HG03159 (cell line): ENCODE measurements at regions not wholly inside any gene's neighbourhood (a gene's known extent, or its start where the extent isn't known, plus 50 kb on each side); places are given as distances from the start of the nearest gene placed in this dataset.

Experiments
- ATAC-seq: cut with Tn5 transposase; IDR thresholded peaks from one replicate; pipeline ENCODE4 v1.9.1; 2021; ENCODE audit warnings: mild to moderate bottlenecking, moderate library complexity; ENCODE audit not compliant: unreplicated experiment

DNA sequence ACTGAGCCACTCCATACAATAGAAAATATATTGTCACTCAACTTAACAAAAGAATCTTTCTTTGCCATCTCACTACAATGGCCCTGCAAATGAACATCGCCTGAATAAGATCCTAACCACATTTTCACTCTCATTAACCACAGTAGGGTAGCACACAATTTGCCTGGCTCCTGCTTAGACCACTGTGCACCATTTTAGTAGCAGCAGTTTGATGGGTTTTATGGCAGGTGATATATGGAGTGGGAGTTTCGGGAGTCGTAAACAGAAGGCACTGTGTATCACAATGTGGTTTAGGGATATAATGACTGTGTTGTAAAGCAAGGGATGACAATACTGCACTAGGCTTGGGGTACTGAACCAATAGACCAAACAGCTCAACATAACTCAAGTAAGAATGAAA is 617.4 kb downstream of the BCL11A start:
- no peak for ATAC-seq

DNA sequence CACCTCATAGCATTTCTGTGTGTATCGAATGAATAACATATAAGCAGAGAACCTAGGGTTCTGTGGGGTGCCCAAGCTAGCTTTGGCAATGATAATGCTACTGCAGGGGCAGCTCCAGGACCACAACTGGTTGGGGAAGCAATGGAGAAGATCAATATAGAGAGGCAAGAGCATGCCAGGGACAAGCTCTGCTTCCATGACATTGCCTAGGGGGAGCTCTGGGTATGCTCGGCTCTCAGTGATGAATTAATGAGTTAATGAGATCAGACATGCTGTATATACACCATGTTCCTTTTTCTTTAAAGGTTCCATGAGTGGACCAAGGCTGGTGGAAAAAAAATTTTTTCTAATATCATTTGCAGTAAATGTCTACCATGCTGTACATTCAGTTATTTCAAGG is 618.4 kb downstream of the BCL11A start:
- no peak for ATAC-seq

DNA sequence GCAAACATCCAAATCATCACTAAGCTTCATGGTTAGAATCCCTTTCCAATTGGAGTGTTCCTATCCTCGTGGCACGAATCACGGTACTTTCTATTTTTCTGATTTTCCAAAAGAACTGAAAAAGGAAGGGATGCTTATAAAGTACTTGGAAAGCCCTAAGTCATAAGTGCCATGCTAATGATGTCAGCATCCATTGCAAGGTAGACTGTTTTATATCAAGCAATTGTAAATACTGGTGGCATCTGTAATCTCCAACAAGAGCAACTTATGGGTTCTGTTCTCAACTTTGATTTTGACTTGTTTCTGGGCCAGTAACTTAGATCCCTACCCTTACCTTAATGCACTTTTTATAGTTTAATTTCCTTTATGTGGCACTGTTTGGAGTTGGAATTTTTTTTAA is 619.5 kb downstream of the BCL11A start:
- no peak for ATAC-seq

DNA sequence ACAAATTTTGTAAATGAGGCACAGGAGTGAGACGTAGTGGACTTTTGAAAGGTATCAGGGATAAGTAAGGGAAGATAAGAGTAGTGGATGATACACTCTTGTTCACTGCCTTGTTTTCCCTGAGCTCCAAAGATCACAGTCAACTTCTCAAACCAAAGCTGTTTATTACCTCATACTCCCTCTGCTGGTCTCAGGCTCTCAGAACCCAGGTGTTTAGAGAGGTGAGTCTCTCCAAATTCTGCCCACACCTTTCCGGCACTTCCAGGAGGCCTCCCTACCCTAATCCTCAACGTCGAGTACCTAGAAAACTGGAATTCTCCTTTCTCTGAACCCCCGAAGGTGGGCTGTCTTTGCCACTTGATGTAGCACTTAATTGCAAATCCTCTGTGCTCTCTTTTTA is 621.1 kb downstream of the BCL11A start:
- no peak for ATAC-seq

DNA sequence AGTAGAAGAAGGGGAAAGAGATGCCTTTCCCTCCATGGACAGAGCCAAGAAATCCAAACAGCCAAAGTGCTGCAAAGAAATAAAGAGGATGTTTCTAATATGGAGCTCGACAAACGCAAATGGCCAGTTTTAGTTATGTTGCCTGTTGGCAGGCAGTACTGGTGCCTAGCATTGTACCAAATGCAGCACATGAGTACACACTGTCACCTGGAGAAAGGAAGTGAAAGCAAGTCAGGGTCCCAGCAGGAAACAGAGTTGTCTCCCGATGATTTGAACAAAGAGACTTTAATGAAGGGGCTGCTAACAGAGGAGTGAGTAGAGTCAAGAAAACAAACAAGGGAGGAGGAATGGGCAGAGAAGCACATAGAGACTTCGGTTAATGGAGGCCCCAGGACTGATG is 623.0 kb downstream of the BCL11A start:
- no peak for ATAC-seq

DNA sequence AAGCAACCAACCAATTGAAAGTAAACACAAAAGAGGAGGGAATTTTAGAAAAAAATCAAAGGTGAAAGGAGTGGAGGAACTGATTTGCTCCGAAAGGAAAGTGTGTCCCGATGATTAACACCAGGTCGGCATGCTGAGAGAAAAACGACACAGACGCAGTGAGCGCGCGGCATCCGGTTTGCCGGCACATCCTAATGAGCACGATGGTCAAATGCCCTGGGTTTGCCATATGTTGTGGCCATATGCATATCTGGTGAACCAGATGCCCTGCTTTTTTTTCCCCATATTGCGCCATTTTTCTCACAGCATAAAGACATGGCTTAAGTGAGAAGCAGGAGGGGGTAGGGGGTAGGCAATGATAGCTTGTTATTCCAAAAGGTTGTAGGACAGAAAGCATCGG is 626.7 kb downstream of the BCL11A start:
- ATAC-seq: no peak

DNA sequence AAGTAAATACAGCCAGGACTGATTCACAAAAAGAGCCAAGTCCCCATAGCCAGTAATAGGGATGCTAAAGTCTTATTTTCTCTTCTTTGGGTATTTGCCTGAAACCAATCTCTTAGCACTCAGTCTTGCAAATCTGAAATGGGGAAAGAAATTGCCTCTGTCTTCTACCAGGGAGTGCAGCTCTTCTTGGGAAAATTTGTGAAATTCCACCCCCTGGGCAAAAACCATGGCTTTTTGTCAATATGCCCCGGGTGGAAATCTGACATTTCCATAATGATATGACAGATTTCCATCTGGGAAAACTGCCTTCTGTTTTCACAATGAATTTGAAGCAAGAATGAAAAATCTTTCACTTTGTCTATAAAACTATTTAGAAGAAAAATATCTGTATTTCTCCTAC is 628.1 kb downstream of the BCL11A start:
- no peak for ATAC-seq

DNA sequence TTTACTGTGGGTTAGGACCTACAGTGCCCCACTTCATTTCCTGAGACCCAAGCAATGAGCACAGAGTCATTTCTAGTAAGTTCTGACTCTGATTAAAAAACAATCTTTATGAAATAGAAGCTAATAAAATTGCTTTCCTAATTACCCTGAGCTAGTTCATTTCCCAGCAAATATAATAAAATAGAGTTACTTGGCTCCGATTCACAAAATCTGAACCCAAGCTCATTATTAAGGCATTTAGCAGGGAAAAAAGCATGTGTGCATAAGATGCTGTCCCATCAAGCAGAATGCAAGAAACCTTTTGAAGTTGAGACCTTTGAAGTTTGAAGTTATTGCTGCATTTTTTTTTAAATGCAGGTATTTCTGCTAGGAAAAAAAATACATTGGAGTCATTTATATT is 629.1 kb downstream of the BCL11A start:
- ATAC-seq: no peak

DNA sequence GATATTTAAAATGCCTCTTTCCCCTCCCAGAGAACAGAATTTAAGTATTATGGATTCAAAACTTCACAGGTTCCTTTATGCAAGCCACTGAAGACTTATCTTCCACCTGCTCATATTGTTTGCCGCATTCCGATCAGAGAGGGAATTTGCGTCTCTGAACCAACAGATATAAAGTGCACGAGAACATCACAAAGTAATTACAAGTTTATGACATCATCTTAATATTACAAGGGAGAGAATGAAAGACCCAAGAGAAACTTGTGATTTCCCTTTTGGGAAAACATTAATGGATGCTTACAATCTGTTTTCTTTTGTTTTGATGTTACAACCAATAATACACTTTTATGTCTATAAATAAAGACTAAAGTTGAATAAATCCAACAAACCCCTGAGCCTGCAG is 631.0 kb downstream of the BCL11A start:
- no peak for ATAC-seq

DNA sequence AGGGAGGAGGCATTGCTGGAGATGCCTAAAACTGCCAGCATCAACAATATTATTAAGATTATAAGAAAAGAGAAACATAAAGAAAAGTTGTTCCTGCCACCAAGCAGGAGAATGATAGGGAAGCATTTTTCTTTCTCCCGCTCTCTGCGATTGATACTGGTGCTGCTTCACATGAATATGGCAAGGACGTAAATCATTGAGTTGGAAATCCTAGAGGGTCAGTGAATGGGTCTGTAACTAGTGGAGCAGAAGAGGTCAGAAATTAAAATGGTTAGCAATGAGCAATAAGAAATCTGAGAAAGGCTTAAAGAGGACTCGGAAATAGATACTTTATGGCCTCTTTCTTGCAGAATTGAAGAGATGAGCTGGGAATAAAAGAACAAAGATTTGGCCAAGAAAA is 631.7 kb downstream of the BCL11A start:
- no peak for ATAC-seq

DNA sequence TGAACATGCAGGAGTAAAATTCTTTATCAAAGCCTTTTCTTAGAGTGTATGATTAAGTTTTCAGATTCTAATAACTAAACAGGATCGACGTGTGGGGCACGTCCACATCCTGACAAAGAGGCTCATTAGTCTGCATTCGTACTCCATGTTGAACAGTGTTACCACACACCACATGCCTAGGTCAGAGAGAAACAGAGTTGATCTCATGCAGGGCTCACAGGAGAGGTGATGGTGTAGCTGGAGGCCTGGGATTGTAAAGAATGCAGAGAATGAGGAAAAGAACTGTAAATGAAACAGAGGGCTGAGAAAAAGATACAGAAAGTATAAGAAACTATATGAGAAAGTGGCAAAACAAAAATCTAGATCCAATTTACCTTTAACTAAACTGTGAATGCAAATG is 632.5 kb downstream of the BCL11A start:
- no peak for ATAC-seq

DNA sequence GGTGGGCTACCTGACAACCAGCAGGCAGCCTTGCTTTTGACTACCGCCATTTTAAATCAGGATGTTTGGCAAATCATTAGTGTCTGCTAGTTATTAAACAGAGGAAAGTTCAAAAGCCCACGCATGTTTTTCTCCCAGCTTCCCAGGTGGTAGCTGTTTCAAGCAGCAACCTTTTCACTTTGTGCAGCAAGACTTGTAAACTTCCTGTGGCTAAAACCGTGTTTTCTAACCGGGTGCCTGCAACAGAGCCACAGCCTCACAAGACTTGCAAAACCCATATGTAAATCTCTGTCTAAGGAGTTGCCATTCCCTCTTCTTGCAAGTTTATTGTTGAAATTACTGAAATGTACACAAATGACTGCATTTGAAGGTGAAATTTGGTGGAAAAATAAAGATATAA is 633.1 kb downstream of the BCL11A start:
- no peak for ATAC-seq

DNA sequence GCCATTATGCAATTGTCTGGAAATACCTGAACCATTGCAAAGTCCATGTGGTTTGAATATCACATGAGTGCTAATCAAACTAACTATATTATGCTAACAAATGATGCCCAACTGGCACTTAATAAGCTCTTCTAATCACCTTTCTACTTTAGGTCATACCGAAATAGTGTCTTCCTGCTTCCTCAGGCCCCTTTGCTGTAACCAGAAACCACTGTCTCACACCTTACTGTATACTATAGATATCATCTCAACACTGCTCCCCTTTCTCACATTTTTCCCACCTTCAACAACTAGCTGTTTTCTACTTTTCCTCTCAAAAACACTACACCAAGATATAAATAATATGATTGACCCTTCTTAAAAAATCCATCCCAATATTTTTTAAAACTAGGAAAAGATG is 633.9 kb downstream of the BCL11A start:
- ATAC-seq: no peak

DNA sequence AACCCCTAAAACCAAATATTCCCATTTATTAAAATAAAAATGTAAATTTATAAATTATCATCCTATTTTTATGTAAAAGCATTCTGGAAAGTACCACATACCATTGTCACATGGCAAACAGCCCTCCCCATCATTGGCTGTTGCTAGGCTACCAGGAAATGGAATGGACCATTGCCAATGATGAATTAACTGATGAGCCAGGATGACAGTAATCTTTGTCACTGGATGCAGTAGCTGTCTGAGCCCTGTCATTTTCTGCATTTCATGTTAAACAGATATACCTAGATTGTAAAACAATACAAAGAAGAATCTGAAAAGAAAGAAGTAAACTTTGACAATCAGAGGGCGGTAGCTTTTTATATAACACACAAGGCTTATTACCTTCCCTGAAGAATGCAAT is 641.4 kb downstream of the BCL11A start:
- ATAC-seq: no peak

DNA sequence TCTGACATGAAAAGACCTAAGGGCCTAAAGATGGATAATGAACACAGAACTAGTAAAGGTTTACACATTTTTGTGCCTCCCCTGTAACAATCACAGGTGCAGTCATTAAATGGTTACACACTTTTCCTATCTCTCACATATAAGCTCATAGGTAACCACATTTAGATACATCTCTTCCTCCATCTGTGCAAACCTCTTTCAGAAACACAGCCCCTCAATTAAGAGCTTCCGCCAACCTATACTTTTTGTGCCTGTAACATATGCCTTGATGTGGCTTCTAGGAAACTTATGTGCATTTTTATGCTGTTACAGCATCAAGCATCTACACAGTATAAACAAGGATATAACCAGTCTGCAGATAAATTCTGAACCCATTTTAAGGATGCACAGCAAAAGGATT is 643.3 kb downstream of the BCL11A start:
- ATAC-seq: no peak

DNA sequence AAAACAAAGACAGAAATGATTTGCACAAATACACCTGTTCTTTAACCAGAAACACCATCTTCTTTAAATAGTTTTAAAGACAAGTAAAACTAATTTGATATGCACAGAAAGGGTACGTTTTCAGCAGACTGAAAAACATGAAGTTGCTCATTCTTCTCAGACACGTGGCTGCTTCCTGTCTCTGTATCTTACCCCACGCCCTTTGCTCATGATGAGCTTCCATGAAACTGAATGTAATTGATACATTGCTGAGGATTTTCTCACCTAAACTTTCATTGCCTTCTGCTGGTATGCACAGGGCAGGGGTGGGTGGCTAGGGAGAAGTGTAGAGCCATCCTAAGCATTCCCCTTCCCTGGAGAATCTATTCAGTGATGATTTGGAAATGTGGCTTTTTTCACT is 644.3 kb downstream of the BCL11A start:
- ATAC-seq: no peak

DNA sequence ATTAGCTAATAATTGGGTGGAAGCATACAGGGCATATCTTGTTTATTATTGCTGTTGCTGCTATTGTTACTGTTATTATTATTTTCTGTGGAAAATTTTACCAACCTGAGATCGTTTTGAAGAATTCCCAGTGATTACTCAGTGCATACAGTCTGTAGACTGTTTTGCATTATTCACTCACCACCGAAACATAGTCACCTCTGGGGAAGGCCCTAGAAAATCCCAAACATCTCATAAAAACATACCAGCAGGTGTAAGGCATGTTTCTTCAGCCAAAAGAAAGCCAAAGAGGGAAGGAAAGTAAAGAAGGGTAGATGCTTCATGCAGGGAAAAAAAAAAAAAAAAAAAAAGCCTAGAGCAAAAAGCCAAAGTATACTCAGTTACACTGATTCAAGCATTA is 647.7 kb downstream of the BCL11A start:
- ATAC-seq: no peak

DNA sequence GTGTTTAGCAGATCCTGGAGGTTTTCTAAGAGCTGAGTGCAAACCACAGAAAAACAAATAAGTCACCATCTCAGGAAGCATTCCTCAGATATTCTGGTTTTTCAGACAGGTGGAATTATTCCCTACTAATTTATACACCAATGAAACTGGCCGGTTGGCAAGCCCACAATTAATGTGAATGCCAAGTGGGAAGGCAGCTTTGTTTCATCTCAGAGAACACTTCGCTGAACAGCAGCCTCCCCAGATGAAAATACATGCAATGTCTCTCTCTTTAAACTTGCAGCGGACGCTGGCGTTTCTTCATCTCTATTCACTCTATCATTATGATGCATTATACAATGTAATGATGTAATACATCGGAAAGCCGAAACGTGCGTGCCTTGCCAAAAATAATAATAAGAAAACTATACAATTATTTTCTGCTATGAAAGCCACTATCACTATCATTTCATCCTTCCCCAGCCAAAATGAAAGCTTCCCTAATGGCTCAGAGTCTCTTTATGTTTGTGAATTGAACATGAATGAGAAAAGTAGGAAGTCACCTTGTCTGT is 649.4 kb downstream of the BCL11A start:
- ATAC-seq: no peak

DNA sequence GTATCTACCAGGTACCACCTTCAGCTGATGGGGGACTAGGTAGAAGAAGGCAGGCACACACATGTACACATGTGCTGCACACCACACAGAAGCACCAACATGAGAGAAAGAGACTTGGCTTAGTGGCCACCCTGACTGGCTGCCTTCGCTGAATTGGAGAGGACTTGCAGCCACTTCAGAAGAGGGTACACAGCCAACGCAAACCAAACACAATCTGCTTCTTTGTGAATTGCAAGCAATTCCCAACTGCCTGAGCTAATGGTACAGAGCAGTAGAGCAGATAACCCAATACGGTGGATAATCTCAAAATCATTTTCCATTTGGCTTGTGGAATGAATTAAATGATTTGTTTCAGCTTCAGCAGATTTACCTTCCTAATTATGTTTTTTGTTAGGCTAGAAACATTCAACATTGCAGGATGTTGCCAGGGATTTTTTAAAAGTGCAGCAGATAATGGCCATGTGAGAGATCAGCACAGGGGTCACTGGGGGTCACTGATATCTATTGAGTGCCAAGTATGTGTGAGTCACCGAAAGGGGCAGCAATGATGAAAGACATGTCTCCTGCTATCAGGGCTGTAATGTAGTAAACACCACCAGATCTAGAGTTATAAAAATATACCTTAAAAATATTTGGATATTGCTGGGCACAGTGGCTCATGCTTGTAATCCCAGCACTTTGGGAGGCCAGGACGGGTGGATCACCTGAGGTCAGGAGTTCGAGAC is 652.6 kb downstream of the BCL11A start:
- no peak for ATAC-seq

DNA sequence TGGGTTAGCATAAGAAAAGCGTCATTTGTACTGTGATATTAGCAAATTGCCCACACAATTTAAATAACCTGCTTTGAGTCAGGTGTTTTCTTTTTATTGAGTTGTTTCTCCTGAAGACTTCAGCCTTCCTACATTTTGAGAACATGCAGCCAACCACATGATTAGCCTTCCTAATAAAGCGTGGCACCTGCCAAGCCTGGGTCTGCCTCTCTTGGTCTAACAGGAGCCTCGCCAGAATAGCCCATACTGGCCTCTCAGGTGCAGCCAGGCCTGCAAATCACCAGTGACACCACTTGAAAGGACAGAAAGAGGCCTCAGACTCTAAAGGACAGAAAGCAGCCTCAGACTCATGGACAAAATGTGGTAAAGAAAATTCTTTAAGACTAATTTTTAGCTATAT is 653.8 kb downstream of the BCL11A start:
- no peak for ATAC-seq

DNA sequence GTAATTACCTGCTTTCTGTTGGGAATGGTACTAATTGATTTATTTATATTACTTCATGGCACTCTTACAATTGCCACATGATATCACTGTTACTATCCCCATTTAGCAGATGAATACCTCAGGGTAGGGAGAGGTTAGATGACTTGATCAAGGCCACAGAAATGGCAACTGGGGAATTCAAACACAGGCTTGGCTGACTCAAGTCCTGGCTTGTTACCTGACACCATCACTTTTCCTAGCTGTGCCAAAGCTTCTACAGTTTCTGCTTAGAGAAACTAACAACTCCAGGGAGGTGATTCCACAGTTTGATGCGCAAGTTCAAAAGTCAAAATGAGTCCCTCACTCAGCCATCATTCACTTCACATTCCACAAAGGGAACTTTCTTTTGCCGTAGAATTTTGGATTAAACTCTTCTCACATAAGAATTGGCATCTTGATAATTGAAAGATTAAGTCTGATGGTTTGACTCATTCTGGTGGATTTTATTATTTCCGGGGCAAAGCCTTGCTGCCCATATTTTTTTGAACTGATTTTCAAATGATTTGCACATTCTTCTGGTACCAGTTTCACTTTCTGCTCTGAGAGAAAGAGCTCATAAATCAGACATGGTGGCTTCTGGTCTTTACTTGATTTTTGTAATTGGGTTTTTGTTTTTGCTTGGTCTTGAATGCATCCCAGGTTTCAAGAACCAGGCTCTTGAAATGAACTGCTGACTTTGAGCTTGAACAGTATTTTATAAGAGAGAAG is 656.8 kb downstream of the BCL11A start:
- no peak for ATAC-seq

DNA sequence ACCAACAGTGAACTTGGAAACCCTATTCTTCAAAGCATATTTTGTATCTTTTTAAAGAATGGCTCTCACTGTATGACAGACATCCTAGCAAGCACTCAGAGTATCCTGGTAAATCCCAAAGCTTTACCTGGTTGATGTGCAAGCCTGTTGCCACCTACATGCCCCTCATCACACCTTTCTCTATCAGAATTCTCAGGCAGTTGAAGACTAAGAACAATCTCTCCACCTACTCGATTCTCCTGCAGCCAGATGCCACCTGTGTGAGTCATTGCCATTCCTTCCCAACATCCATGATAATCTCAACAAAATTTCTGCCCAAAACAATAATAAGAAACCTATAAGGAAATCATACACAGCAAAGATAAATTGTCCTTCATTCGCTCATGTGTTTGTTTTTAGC is 659.8 kb downstream of the BCL11A start:
- ATAC-seq: no peak
